ENCODE measurements at regions not wholly inside any gene's neighbourhood (a gene's known extent, or its start where the extent isn't known, plus 50 kb on each side); places are given as distances from the start of the nearest gene placed in this dataset.

DNA sequence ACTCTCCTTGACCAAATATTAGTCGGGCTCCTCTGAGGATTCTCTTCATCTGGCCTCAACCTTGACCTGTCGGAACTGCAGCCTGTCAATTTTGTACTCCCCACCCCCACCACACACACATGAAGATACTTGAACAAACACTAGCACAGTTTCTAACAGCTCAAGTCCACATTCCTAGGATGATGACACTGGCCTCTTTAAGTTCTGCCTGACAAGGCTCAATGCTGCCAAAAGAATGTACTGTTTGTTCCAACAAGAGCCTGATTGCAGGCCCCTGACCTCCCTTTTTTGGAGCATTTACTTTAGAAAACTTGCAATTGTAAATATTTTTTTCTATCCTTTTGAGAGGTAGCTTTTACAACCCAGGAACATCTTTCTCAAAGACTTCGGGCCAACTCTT is 169.2 kb upstream of the IRS2 start:
- DNase-seq: peak; percentile 37

DNA sequence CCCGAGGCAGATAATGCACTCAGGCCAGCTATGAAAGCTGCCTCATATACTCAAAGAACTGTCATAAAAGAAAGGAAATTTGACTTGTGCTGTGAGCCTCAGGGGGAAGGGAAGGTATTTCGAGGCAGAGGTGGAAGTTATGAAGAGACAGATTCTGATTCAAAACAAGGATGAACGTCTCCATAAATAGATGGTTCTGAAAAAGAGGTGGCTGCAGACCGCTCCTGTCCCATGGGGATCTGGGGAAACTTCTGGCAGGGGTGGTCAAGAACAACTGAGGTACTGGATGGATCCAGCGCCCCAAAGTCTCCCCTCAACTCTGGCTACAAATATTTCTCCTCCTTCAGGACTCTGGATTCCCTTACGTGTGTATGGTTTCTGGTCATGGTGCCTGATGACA is 168.1 kb upstream of the IRS2 start:
- Histone ChIP-seq H3F3A (ENCODE audit: insufficient read depth) (no peaks in the 10 kb centered on the region), H4K20me1 (ENCODE audit: insufficient read depth) (no peaks in the 10 kb centered on the region), H3K79me2 (ENCODE audit: insufficient read depth) (no peaks in the 10 kb centered on the region), H3K9me3 (ENCODE audit: low read depth) (no peaks in the 10 kb centered on the region), H3K9me2 (ENCODE audit: insufficient read depth) (no peaks in the 10 kb centered on the region), H3K4me1 (ENCODE audit: insufficient read depth) (0 out of 2 replicates have a peak, but pooled peaks cover 6% of the 10 kb centered on the region), H3K9ac (no peak overlapping the region), H3K36me3 (ENCODE audit: low read depth) (no peaks in the 10 kb centered on the region), H3K4me2 (ENCODE audit: unreplicated experiment) (no peak overlapping the region), H3K27ac (no peak overlapping the region), H3K4me3 (no peak overlapping the region), H3K27me3 (replicated peaks; ENCODE audit: insufficient read depth) (no peaks in the 10 kb centered on the region), H2AFZ (no peak overlapping the region)
- in situ Hi-C loops (cut with MboI): no loop called here
- DNase-seq: no peak
- TF ChIP-seq EZH2phosphoT487 (IDR thresholded peaks at IDR 0.05; ENCODE audit: insufficient read depth, low read depth): no peak
- no peak for TF ChIP-seq EZH2 (IDR thresholded peaks at IDR 0.05; ENCODE audit: insufficient read depth, poor library complexity, severe bottlenecking)
- WGBS, 2 experiments (ENCODE audit: low coverage in 1 of 2, low lambda C conversion rate in 2 of 2, missing lambda C conversion rate in 2 of 2): 70 to 74% methylated on average over 6 of the region's 6 CpGs

More for the DNA sequence above, 169.2 kb upstream of the IRS2 start:
- Histone ChIP-seq H3K36me3 (ENCODE audit: low read depth) (no peaks in the 10 kb centered on the region), H3K4me3 (no peak overlapping the region), H2AFZ (no peak overlapping the region), H3K4me1 (ENCODE audit: insufficient read depth) (0 out of 2 replicates have a peak, but pooled peaks cover 6% of the 10 kb centered on the region), H4K20me1 (ENCODE audit: insufficient read depth) (no peaks in the 10 kb centered on the region), H3K27me3 (replicated peaks; ENCODE audit: insufficient read depth) (no peaks in the 10 kb centered on the region), H3K27ac (no peak overlapping the region), H3K4me2 (ENCODE audit: unreplicated experiment) (no peak overlapping the region), H3K9ac (no peak overlapping the region), H3K9me2 (ENCODE audit: insufficient read depth) (no peaks in the 10 kb centered on the region), H3K79me2 (ENCODE audit: insufficient read depth) (no peaks in the 10 kb centered on the region), H3K9me3 (ENCODE audit: low read depth) (no peaks in the 10 kb centered on the region), H3F3A (ENCODE audit: insufficient read depth) (no peaks in the 10 kb centered on the region)
- in situ Hi-C loops (cut with MboI): no loop called here
- WGBS, 2 experiments (ENCODE audit: low coverage in 1 of 2, low lambda C conversion rate in 2 of 2, missing lambda C conversion rate in 2 of 2): 42 to 50% methylated on average over 3 of the region's 3 CpGs
- no peak for TF ChIP-seq EZH2phosphoT487 (IDR thresholded peaks at IDR 0.05; ENCODE audit: insufficient read depth, low read depth)
- no peak for TF ChIP-seq EZH2 (IDR thresholded peaks at IDR 0.05; ENCODE audit: insufficient read depth, poor library complexity, severe bottlenecking)

- no peak for DNase-seq
- WGBS, 2 experiments (ENCODE audit: low coverage in 1 of 2, low lambda C conversion rate in 2 of 2, missing lambda C conversion rate in 2 of 2): 48 to 51% methylated on average over 1 of the region's 1 CpG
- H3K4me1 ChIP-seq (ENCODE audit: insufficient read depth): peaks cover 10% of the 10 kb centered on the region; the same call in 1 of the 2 replicates
- H2AFZ ChIP-seq: no peak overlapping the region
- TF ChIP-seq EZH2 (IDR thresholded peaks at IDR 0.05; ENCODE audit: insufficient read depth, poor library complexity, severe bottlenecking): no peak
- TF ChIP-seq EZH2phosphoT487 (IDR thresholded peaks at IDR 0.05; ENCODE audit: insufficient read depth, low read depth): no peak
- H3K9me2 ChIP-seq (ENCODE audit: insufficient read depth): no peaks in the 10 kb centered on the region
- H3K27me3 ChIP-seq (replicated peaks; ENCODE audit: insufficient read depth): no peaks in the 10 kb centered on the region
- H3K36me3 ChIP-seq (ENCODE audit: low read depth): no peaks in the 10 kb centered on the region
- H4K20me1 ChIP-seq (ENCODE audit: insufficient read depth): no peaks in the 10 kb centered on the region
- no peak overlapping the region for H3K4me2 ChIP-seq (ENCODE audit: unreplicated experiment)
- no peak overlapping the region for H3K9ac ChIP-seq
- in situ Hi-C loops (cut with MboI): no loop called here
- no peaks in the 10 kb centered on the region for H3F3A ChIP-seq (ENCODE audit: insufficient read depth)
- H3K79me2 ChIP-seq (ENCODE audit: insufficient read depth): no peaks in the 10 kb centered on the region
- no peak overlapping the region for H3K27ac ChIP-seq
- H3K4me3 ChIP-seq: no peak overlapping the region
- no peaks in the 10 kb centered on the region for H3K9me3 ChIP-seq (ENCODE audit: low read depth)
Measured at GRCh38 chr13:109951491-109951890, 165.1 kb upstream of the IRS2 start.

GRCh38 chr13:109949397-109949796 is 163.0 kb upstream of the IRS2 start:
- Histone ChIP-seq H3K4me3 (no peak overlapping the region), H3F3A (ENCODE audit: insufficient read depth) (0 out of 2 replicates have a peak, but pooled peaks cover 5% of the 10 kb centered on the region), H3K79me2 (ENCODE audit: insufficient read depth) (no peaks in the 10 kb centered on the region), H3K27ac (no peak overlapping the region), H3K36me3 (ENCODE audit: low read depth) (no peaks in the 10 kb centered on the region), H2AFZ (no peak overlapping the region), H4K20me1 (ENCODE audit: insufficient read depth) (no peaks in the 10 kb centered on the region), H3K27me3 (replicated peaks; ENCODE audit: insufficient read depth) (no peaks in the 10 kb centered on the region), H3K9ac (no peak overlapping the region), H3K9me2 (ENCODE audit: insufficient read depth) (no peaks in the 10 kb centered on the region), H3K4me1 (ENCODE audit: insufficient read depth) (peaks cover 10% of the 10 kb centered on the region), H3K9me3 (ENCODE audit: low read depth) (no peaks in the 10 kb centered on the region), H3K4me2 (ENCODE audit: unreplicated experiment) (no peak overlapping the region)
- WGBS, 2 experiments (ENCODE audit: low coverage in 1 of 2, low lambda C conversion rate in 2 of 2, missing lambda C conversion rate in 2 of 2): 65 to 84% methylated on average over 2 of the region's 2 CpGs
- DNase-seq: peak; percentile 22
- TF ChIP-seq EZH2phosphoT487 (IDR thresholded peaks at IDR 0.05; ENCODE audit: insufficient read depth, low read depth) (no peak), EZH2 (IDR thresholded peaks at IDR 0.05; ENCODE audit: insufficient read depth, poor library complexity, severe bottlenecking) (no peak)
- in situ Hi-C loops (cut with MboI): no loop called here

GRCh38 chr13:109947006-109947405 is 160.6 kb upstream of the IRS2 start:
- no peak overlapping the region for H3K4me2 ChIP-seq (ENCODE audit: unreplicated experiment)
- no peak overlapping the region for H3K9ac ChIP-seq
- no peaks in the 10 kb centered on the region for H3K27me3 ChIP-seq (replicated peaks; ENCODE audit: insufficient read depth)
- TF ChIP-seq EZH2 (IDR thresholded peaks at IDR 0.05; ENCODE audit: insufficient read depth, poor library complexity, severe bottlenecking) (no peak), EZH2phosphoT487 (IDR thresholded peaks at IDR 0.05; ENCODE audit: insufficient read depth, low read depth) (no peak)
- no peaks in the 10 kb centered on the region for H3K9me2 ChIP-seq (ENCODE audit: insufficient read depth)
- H3K79me2 ChIP-seq (ENCODE audit: insufficient read depth): no peaks in the 10 kb centered on the region
- no peak overlapping the region for H2AFZ ChIP-seq
- H3K27ac ChIP-seq: no peak overlapping the region
- no peak overlapping the region for H3K4me3 ChIP-seq
- H3K36me3 ChIP-seq (ENCODE audit: low read depth): no peaks in the 10 kb centered on the region
- no peaks in the 10 kb centered on the region for H4K20me1 ChIP-seq (ENCODE audit: insufficient read depth)
- in situ Hi-C loops (cut with MboI): no loop called here
- WGBS, 2 experiments (ENCODE audit: low coverage in 1 of 2, low lambda C conversion rate in 2 of 2, missing lambda C conversion rate in 2 of 2): 74 to 78% methylated on average over 2 of the region's 2 CpGs
- no peaks in the 10 kb centered on the region for H3K9me3 ChIP-seq (ENCODE audit: low read depth)
- H3K4me1 ChIP-seq (ENCODE audit: insufficient read depth): peaks cover 17% of the 10 kb centered on the region
- DNase-seq: no peak
- 0 out of 2 replicates have a peak, but pooled peaks cover 7% of the 10 kb centered on the region for H3F3A ChIP-seq (ENCODE audit: insufficient read depth)

Data from GM23248 (cell line).